ENCODE measurements at regions not wholly inside any gene's neighbourhood (a gene's known extent, or its start where the extent isn't known, plus 50 kb on each side); places are given as distances from the start of the nearest gene placed in this dataset.

- Histone ChIP-seq H3K27ac (ENCODE audit: low read depth, low read length) (no peak overlapping the region), H3K27me3 (ENCODE audit: control insufficient read depth, insufficient read depth, low read length, poor library complexity, severe bottlenecking) (no peaks in the 10 kb centered on the region), H3K4me1 (ENCODE audit: control insufficient read depth, insufficient read depth, low read length) (peaks cover 4% of the 10 kb centered on the region), H3K9me3 (ENCODE audit: control insufficient read depth, low read length) (no peaks in the 10 kb centered on the region), H3K4me3 (ENCODE audit: low read length) (no peak overlapping the region), H3K9ac (ENCODE audit: extremely low read depth, low read length, poor library complexity, severe bottlenecking) (no peak overlapping the region), H3K36me3 (ENCODE audit: control insufficient read depth, insufficient read depth, low read length) (no peaks in the 10 kb centered on the region)
- Mint-ChIP-seq H3K9me3 (peaks cover 2% of the 10 kb centered on the region), H3K27me3 (ENCODE audit: insufficient read depth) (peaks cover 5% of the 10 kb centered on the region), H3K36me3 (ENCODE audit: low read depth) (no peaks in the 10 kb centered on the region), H3K4me1 (peaks cover 14% of the 10 kb centered on the region), H3K4me3 (no peak overlapping the region), H3K27ac (no peak overlapping the region)
- 73 to 80% methylated on average over 1 to 5 of the region's 5 CpGs for WGBS, 2 experiments (ENCODE audit: insufficient coverage in 1 of 2, insufficient read length in 1 of 2)
- no peak for DNase-seq
- TF ChIP-seq, protein P1, sequence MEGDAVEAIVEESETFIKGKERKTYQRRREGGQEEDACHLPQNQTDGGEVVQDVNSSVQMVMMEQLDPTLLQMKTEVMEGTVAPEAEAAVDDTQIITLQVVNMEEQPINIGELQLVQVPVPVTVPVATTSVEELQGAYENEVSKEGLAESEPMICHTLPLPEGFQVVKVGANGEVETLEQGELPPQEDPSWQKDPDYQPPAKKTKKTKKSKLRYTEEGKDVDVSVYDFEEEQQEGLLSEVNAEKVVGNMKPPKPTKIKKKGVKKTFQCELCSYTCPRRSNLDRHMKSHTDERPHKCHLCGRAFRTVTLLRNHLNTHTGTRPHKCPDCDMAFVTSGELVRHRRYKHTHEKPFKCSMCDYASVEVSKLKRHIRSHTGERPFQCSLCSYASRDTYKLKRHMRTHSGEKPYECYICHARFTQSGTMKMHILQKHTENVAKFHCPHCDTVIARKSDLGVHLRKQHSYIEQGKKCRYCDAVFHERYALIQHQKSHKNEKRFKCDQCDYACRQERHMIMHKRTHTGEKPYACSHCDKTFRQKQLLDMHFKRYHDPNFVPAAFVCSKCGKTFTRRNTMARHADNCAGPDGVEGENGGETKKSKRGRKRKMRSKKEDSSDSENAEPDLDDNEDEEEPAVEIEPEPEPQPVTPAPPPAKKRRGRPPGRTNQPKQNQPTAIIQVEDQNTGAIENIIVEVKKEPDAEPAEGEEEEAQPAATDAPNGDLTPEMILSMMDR (conservative IDR thresholded peaks at IDR 0.05) = no peak
Observed at GRCh38 chr2:133885847-133886246, 317.6 kb upstream of the NCKAP5 start.

GRCh38 chr2:133886735-133887675, 318.7 kb upstream of the NCKAP5 start:
- Mint-ChIP-seq H3K36me3 (ENCODE audit: low read depth) (no peaks in the 10 kb centered on the region), H3K27ac (no peak overlapping the region), H3K9me3 (no peaks in the 10 kb centered on the region), H3K4me3 (no peak overlapping the region), H3K27me3 (ENCODE audit: insufficient read depth) (peaks cover 5% of the 10 kb centered on the region), H3K4me1 (peaks cover 14% of the 10 kb centered on the region)
- WGBS, 2 experiments (ENCODE audit: insufficient coverage in 1 of 2, insufficient read length in 1 of 2) = 69 to 75% methylated on average over 19 of the region's 19 CpGs
- H3K4me1 ChIP-seq (ENCODE audit: control insufficient read depth, insufficient read depth, low read length) = peaks cover 4% of the 10 kb centered on the region
- TF ChIP-seq, protein P1 (conservative IDR thresholded peaks at IDR 0.05) = peak; percentile 85
- no peaks in the 10 kb centered on the region for H3K27me3 ChIP-seq (ENCODE audit: control insufficient read depth, insufficient read depth, low read length, poor library complexity, severe bottlenecking)
- no peak overlapping the region for H3K4me3 ChIP-seq (ENCODE audit: low read length)
- H3K9ac ChIP-seq (ENCODE audit: extremely low read depth, low read length, poor library complexity, severe bottlenecking) = no peak overlapping the region
- H3K36me3 ChIP-seq (ENCODE audit: control insufficient read depth, insufficient read depth, low read length) = no peaks in the 10 kb centered on the region
- no peaks in the 10 kb centered on the region for H3K9me3 ChIP-seq (ENCODE audit: control insufficient read depth, low read length)
- no peak overlapping the region for H3K27ac ChIP-seq (ENCODE audit: low read depth, low read length)
- DNase-seq = peak; percentile 91

DNA sequence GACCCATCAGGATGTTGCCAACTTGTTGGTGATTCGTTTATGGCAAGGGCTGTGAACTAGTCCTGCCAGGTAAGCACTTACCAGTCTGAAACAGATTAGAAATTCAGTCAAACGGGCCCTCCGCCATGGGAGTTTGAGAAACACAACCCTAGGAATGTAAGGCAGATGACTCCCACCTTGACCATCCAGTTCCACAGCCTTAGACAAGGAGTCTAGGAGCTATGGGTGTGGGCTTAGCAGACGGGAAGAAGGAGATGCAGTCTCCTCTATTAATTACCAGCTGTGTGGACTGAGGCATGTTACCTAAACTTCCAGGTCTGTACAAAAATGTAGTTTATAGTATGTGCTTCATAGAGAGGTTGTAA, 319.4 kb upstream of the NCKAP5 start:
- Histone ChIP-seq H3K4me3 (ENCODE audit: low read length) (no peak overlapping the region), H3K9me3 (ENCODE audit: control insufficient read depth, low read length) (no peaks in the 10 kb centered on the region), H3K4me1 (ENCODE audit: control insufficient read depth, insufficient read depth, low read length) (peaks cover 4% of the 10 kb centered on the region), H3K36me3 (ENCODE audit: control insufficient read depth, insufficient read depth, low read length) (no peaks in the 10 kb centered on the region), H3K9ac (ENCODE audit: extremely low read depth, low read length, poor library complexity, severe bottlenecking) (no peak overlapping the region), H3K27ac (ENCODE audit: low read depth, low read length) (no peak overlapping the region), H3K27me3 (ENCODE audit: control insufficient read depth, insufficient read depth, low read length, poor library complexity, severe bottlenecking) (no peaks in the 10 kb centered on the region)
- Mint-ChIP-seq H3K27ac (no peak overlapping the region), H3K27me3 (ENCODE audit: insufficient read depth) (peaks cover 1% of the 10 kb centered on the region), H3K36me3 (ENCODE audit: low read depth) (no peaks in the 10 kb centered on the region), H3K9me3 (peaks cover 3% of the 10 kb centered on the region), H3K4me3 (no peak overlapping the region), H3K4me1 (peaks cover 14% of the 10 kb centered on the region)
- WGBS, 2 experiments (ENCODE audit: insufficient coverage in 1 of 2, insufficient read length in 1 of 2) = 97 to 100% methylated on average over 2 to 4 of the region's 4 CpGs
- TF ChIP-seq, protein P1 (conservative IDR thresholded peaks at IDR 0.05) = no peak
- no peak for DNase-seq
